ENCODE measurements at regions not wholly inside any gene's neighbourhood (a gene's known extent, or its start where the extent isn't known, plus 50 kb on each side); places are given as distances from the start of the nearest gene placed in this dataset.

GRCh38 chr6:119985952-119986736, 636.6 kb upstream of the MAN1A1 start:
- Histone ChIP-seq H3K4me1 (no peaks in the 10 kb centered on the region), H3K27me3 (no peaks in the 10 kb centered on the region), H3K36me3 (no peaks in the 10 kb centered on the region), H3K4me3 (no peak overlapping the region), H3K9me3 (no peaks in the 10 kb centered on the region), H3K27ac (no peak overlapping the region)
- no peak for ATAC-seq
- no peak for FAIRE-seq
- no peak for TF ChIP-seq CTCF (IDR thresholded peaks at IDR 0.05)
- WGBS, 2 donors = 90 to 94% methylated on average over 4 of the region's 4 CpGs
- peak in 1 of 6 donors; percentile 17 for DNase-seq
- intact Hi-C loops (cut with DNase I) = no loop called here

- TF ChIP-seq CTCF (IDR thresholded peaks at IDR 0.05) = no peak
- H3K9me3 ChIP-seq = no peaks in the 10 kb centered on the region
- 94 to 96% methylated on average over 1 of the region's 1 CpG for WGBS, 2 donors
- no peak overlapping the region for H3K27ac ChIP-seq
- DNase-seq (no peak), FAIRE-seq (no peak), ATAC-seq (no peak)
- intact Hi-C loops (cut with DNase I) = no loop called here
- H3K4me3 ChIP-seq = no peak overlapping the region
- no peaks in the 10 kb centered on the region for H3K36me3 ChIP-seq
- H3K27me3 ChIP-seq = no peaks in the 10 kb centered on the region
- H3K4me1 ChIP-seq = no peaks in the 10 kb centered on the region
Measured at GRCh38 chr6:119980802-119981201, 631.2 kb upstream of the MAN1A1 start.

- ATAC-seq (no peak), FAIRE-seq (no peak), DNase-seq (no peak)
- no peak overlapping the region for H3K27ac ChIP-seq
- H3K27me3 ChIP-seq = no peaks in the 10 kb centered on the region
- no peaks in the 10 kb centered on the region for H3K36me3 ChIP-seq
- WGBS, 2 donors = 4 to 9% methylated on average over 1 of the region's 1 CpG
- H3K4me1 ChIP-seq = no peaks in the 10 kb centered on the region
- H3K4me3 ChIP-seq = no peak overlapping the region
- intact Hi-C loops (cut with DNase I) = no loop called here
- TF ChIP-seq CTCF (IDR thresholded peaks at IDR 0.05) = no peak
- H3K9me3 ChIP-seq = no peaks in the 10 kb centered on the region
Measured at GRCh38 chr6:119979862-119980261, 630.3 kb upstream of the MAN1A1 start.

- ATAC-seq (peak in 3 of 4 donors; percentile 73 to 83 (median 78)), FAIRE-seq (no peak), DNase-seq (no peak)
- Histone ChIP-seq H3K4me3 (no peak overlapping the region), H3K9me3 (no peaks in the 10 kb centered on the region), H3K27me3 (no peaks in the 10 kb centered on the region), H3K27ac (no peak overlapping the region), H3K36me3 (no peaks in the 10 kb centered on the region), H3K4me1 (no peaks in the 10 kb centered on the region)
- 88 to 90% methylated on average over 2 of the region's 2 CpGs for WGBS, 2 donors
- intact Hi-C loops (cut with DNase I) = no loop called here
- peak in 2 of 4 donors; percentile 28 for TF ChIP-seq CTCF (IDR thresholded peaks at IDR 0.05)
Measured at GRCh38 chr6:119978274-119978889, 628.8 kb upstream of the MAN1A1 start.
